Fibroblast of lung (primary cell): ENCODE measurements at regions not wholly inside any gene's neighbourhood (a gene's known extent, or its start where the extent isn't known, plus 50 kb on each side); places are given as distances from the start of the nearest gene placed in this dataset.

Experiments
- DNase-seq, 2 donors: peaks; one replicate each; pipeline versions ENCODE4 v3.0.0 to v3.0.0-alpha.2; 2010; ENCODE audit warnings: low read depth in 2 of 2
- H2AFZ ChIP-seq: 2 replicates; pipeline ENCODE4 v1.5.1; 2012; ENCODE audit warnings: low read length, control low read depth, inconsistent platforms
- H3K27ac ChIP-seq: 2 replicates; pipeline ENCODE4 v1.5.1; 2011; ENCODE audit warnings: low read length, control low read depth; ENCODE audit not compliant: insufficient read depth
- H3K27me3 ChIP-seq: 2 replicates; pipeline ENCODE4 v1.5.1; 2011; ENCODE audit warnings: mild to moderate bottlenecking, low read length; ENCODE audit not compliant: control insufficient read depth, insufficient read depth
- H3K36me3 ChIP-seq: 2 replicates; pipeline ENCODE4 v1.5.1; 2011; ENCODE audit warnings: low read length; ENCODE audit not compliant: control insufficient read depth, insufficient read depth
- H3K4me1 ChIP-seq: 2 replicates; pipeline ENCODE4 v1.5.1; 2011; ENCODE audit warnings: low read length; ENCODE audit not compliant: control insufficient read depth, insufficient read depth; ENCODE audit errors: extremely low read depth
- H3K4me2 ChIP-seq: 2 replicates; pipeline ENCODE4 v1.5.1; 2011; ENCODE audit warnings: low read length, control low read depth; ENCODE audit not compliant: insufficient read depth; ENCODE audit errors: extremely low read depth
- H3K4me3 ChIP-seq, 4 experiments: fragments of 200-600 bp in 1 of 4; sonication (generic) in 1 of 4; replicated peaks in 1 of 4; 2 replicates each; pipeline ENCODE4 v1.5.1; 2011 to 2016; ENCODE audit warnings: low read length in 4 of 4, low read depth in 3 of 4, mild to moderate bottlenecking in 3 of 4, control low read depth in 2 of 4, inconsistent platforms in 1 of 4, mixed read lengths in 1 of 4; ENCODE audit not compliant: insufficient read depth in 1 of 4; ENCODE audit errors: control extremely low read depth in 1 of 4
- H3K79me2 ChIP-seq: 2 replicates; pipeline ENCODE4 v1.5.1; 2012; ENCODE audit warnings: mild to moderate bottlenecking, low read length, inconsistent platforms; ENCODE audit not compliant: control insufficient read depth, insufficient read depth
- H3K9ac ChIP-seq: 2 replicates; pipeline ENCODE4 v1.5.1; 2011; ENCODE audit warnings: mild to moderate bottlenecking, low read length, control low read depth; ENCODE audit not compliant: insufficient read depth
- H3K9me3 ChIP-seq: 2 replicates; pipeline ENCODE4 v1.5.1; 2012; ENCODE audit warnings: low read depth, low read length; ENCODE audit not compliant: control insufficient read depth, insufficient read depth
- H4K20me1 ChIP-seq: 2 replicates; pipeline ENCODE4 v1.5.1; 2011; ENCODE audit warnings: low read length; ENCODE audit not compliant: control insufficient read depth, insufficient read depth; ENCODE audit errors: extremely low read depth
- CTCF ChIP-seq, 2 donors: IDR thresholded peaks in 1 of 2; conservative IDR thresholded peaks in 1 of 2; 1 replicate in 1 of 2; 2 replicates in 1 of 2; pipeline ENCODE4 v1.5.1; 2011 to 2012; ENCODE audit warnings: low read length in 2 of 2, control low read depth in 1 of 2, inconsistent platforms in 1 of 2, low read depth in 1 of 2, mild to moderate bottlenecking in 1 of 2
- EZH2 ChIP-seq: IDR thresholded peaks from 2 replicates; pipeline ENCODE4 v1.5.1; 2012; ENCODE audit warnings: low read length, control low read depth, mild to moderate bottlenecking; ENCODE audit errors: missing control alignments

GRCh38 chr11:92070026-92070889 lies 154.4 kb upstream of the FAT3 start:
- peak; percentile 3 to 31 for DNase-seq
- Histone ChIP-seq H3K36me3 (no peaks in the 10 kb centered on the region), H3K27me3 (no peaks in the 10 kb centered on the region), H3K4me1 (no peaks in the 10 kb centered on the region), H3K9me3 (no peaks in the 10 kb centered on the region), H2AFZ (no peak overlapping the region), H3K4me3 (no peak overlapping the region), H3K79me2 (no peaks in the 10 kb centered on the region), H4K20me1 (no peaks in the 10 kb centered on the region), H3K9ac (no peak overlapping the region), H3K27ac (no peak overlapping the region), H3K4me2 (no peak overlapping the region)
- TF ChIP-seq CTCF (conservative IDR thresholded peaks at IDR 0.05 in 1 of 2, IDR thresholded peaks at IDR 0.05 in 1 of 2; ENCODE audit: low read depth in 1 of 2, low read length in 2 of 2) (peak; percentile 2 to 20), EZH2 (no peak)

GRCh38 chr11:92067016-92067415 lies 157.6 kb upstream of the FAT3 start:
- no peak overlapping the region for H3K4me2 ChIP-seq
- no peaks in the 10 kb centered on the region for H4K20me1 ChIP-seq

More at GRCh38 chr11:92067016-92067415, 157.6 kb upstream of the FAT3 start:
- TF ChIP-seq EZH2: no peak
- no peak for TF ChIP-seq CTCF (conservative IDR thresholded peaks at IDR 0.05 in 1 of 2, IDR thresholded peaks at IDR 0.05 in 1 of 2; ENCODE audit: low read depth in 1 of 2, low read length in 2 of 2)
- Histone ChIP-seq H3K9me3 (no peaks in the 10 kb centered on the region), H3K9ac (no peak overlapping the region), H3K27ac (no peak overlapping the region), H3K27me3 (no peaks in the 10 kb centered on the region), H3K79me2 (no peaks in the 10 kb centered on the region), H3K4me1 (no peaks in the 10 kb centered on the region), H3K4me3 (no peak overlapping the region), H3K36me3 (no peaks in the 10 kb centered on the region), H2AFZ (no peak overlapping the region)
- DNase-seq: no peak
